Tibial artery (tissue), 4 donors: ENCODE measurements at regions not wholly inside any gene's neighbourhood (a gene's known extent, or its start where the extent isn't known, plus 50 kb on each side); places are given as distances from the start of the nearest gene placed in this dataset.
A peak's percentile ranks its signal among the peaks of the same experiment; 100 is the strongest.

Experiments used
- DNase-seq, 2 donors: peaks; one replicate each; pipeline ENCODE4 v3.0.0-alpha.2; 2019
- H3K27ac ChIP-seq, 2 donors: fragments of 200-600 bp; sonication (generic) in 1 of 2; 1 replicate in 1 of 2; 2 replicates in 1 of 2; pipeline ENCODE4 v1.5.1; 2018 to 2019; ENCODE audit warnings: mild to moderate bottlenecking in 1 of 2
- H3K27me3 ChIP-seq, 2 donors: fragments of 200-600 bp; sonication (generic) in 1 of 2; one replicate each; pipeline versions ENCODE4 v1.5.1 to v1.6.0; 2016 to 2019
- H3K36me3 ChIP-seq, 3 donors: fragments of 200-600 bp; sonication (generic) in 2 of 3; one replicate each; pipeline ENCODE4 v1.5.1; 2016 to 2019; ENCODE audit warnings: mild to moderate bottlenecking in 2 of 3
- H3K4me1 ChIP-seq, 4 donors: fragments of 200-600 bp; sonication (generic) in 2 of 4; 1 replicate in 3 of 4; 2 replicates in 1 of 4; pipeline ENCODE4 v1.5.1; 2016 to 2019
- H3K4me3 ChIP-seq, 2 donors: fragments of 200-600 bp; sonication (generic) in 1 of 2; 1 replicate in 1 of 2; 2 replicates in 1 of 2; pipeline ENCODE4 v1.5.1; 2018 to 2019; ENCODE audit warnings: mild to moderate bottlenecking in 2 of 2
- H3K9me3 ChIP-seq, 3 donors: fragments of 200-600 bp; sonication (generic) in 1 of 3; one replicate each; pipeline ENCODE4 v1.5.1; 2016 to 2019
- intact Hi-C: fragments of 100-400 bp; cut with DNase I; formaldehyde crosslinking; loops from one replicate; pipeline ENCODE4 v1.15.0; 2023; ENCODE audit warnings: low total_unique reads
- TF ChIP-seq, protein P1 (sequence below), 2 experiments: fragments of 200-600 bp in 1 of 2; fragments of 450-650 bp in 1 of 2; IDR thresholded peaks; one replicate each; pipeline ENCODE4 v1.5.1; 2017 to 2019; ENCODE audit warnings: antibody characterized with exemption in 2 of 2, mild to moderate bottlenecking in 1 of 2, moderate library complexity in 1 of 2

GRCh38 chr4:121517241-121517640, 136.4 kb upstream of the QRFPR start:
- no peaks in the 10 kb centered on the region for H3K4me1 ChIP-seq
- no peak overlapping the region for H3K27ac ChIP-seq
- H3K27me3 ChIP-seq = no peaks in the 10 kb centered on the region
- TF ChIP-seq, protein P1, sequence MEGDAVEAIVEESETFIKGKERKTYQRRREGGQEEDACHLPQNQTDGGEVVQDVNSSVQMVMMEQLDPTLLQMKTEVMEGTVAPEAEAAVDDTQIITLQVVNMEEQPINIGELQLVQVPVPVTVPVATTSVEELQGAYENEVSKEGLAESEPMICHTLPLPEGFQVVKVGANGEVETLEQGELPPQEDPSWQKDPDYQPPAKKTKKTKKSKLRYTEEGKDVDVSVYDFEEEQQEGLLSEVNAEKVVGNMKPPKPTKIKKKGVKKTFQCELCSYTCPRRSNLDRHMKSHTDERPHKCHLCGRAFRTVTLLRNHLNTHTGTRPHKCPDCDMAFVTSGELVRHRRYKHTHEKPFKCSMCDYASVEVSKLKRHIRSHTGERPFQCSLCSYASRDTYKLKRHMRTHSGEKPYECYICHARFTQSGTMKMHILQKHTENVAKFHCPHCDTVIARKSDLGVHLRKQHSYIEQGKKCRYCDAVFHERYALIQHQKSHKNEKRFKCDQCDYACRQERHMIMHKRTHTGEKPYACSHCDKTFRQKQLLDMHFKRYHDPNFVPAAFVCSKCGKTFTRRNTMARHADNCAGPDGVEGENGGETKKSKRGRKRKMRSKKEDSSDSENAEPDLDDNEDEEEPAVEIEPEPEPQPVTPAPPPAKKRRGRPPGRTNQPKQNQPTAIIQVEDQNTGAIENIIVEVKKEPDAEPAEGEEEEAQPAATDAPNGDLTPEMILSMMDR (IDR thresholded peaks at IDR 0.05) = no peak
- H3K36me3 ChIP-seq = no peaks in the 10 kb centered on the region
- no peaks in the 10 kb centered on the region for H3K9me3 ChIP-seq
- intact Hi-C loops = no loop called here
- H3K4me3 ChIP-seq = no peak overlapping the region
- no peak for DNase-seq

GRCh38 chr4:121514443-121514842, 133.6 kb upstream of the QRFPR start:
- no peak overlapping the region for H3K27ac ChIP-seq
- DNase-seq = no peak
- no peaks in the 10 kb centered on the region for H3K27me3 ChIP-seq
- H3K9me3 ChIP-seq = no peaks in the 10 kb centered on the region
- H3K36me3 ChIP-seq = no peaks in the 10 kb centered on the region
- TF ChIP-seq, protein P1 (IDR thresholded peaks at IDR 0.05) = no peak
- no peak overlapping the region for H3K4me3 ChIP-seq
- no peaks in the 10 kb centered on the region for H3K4me1 ChIP-seq
- intact Hi-C loops = no loop called here

GRCh38 chr4:121510341-121510874, 129.6 kb upstream of the QRFPR start:
- no peaks in the 10 kb centered on the region for H3K27me3 ChIP-seq
- no peak for DNase-seq
- no peaks in the 10 kb centered on the region for H3K36me3 ChIP-seq
- intact Hi-C loops = no loop called here
- no peaks in the 10 kb centered on the region for H3K9me3 ChIP-seq
- no peaks in the 10 kb centered on the region for H3K4me1 ChIP-seq
- H3K4me3 ChIP-seq = no peak overlapping the region
- TF ChIP-seq, protein P1 (IDR thresholded peaks at IDR 0.05) = no peak
- H3K27ac ChIP-seq = no peak overlapping the region

- H3K27ac ChIP-seq = no peak overlapping the region
- no peaks in the 10 kb centered on the region for H3K36me3 ChIP-seq
Measured at GRCh38 chr4:121485190-121485804, 104.5 kb upstream of the QRFPR start.

GRCh38 chr4:121484633-121485032, 103.8 kb upstream of the QRFPR start:
- no peak overlapping the region for H3K4me3 ChIP-seq
- DNase-seq = no peak
- H3K27ac ChIP-seq = no peak overlapping the region
- TF ChIP-seq, protein P1 (IDR thresholded peaks at IDR 0.05) = peak; percentile 51 to 54
- no peaks in the 10 kb centered on the region for H3K27me3 ChIP-seq
- no peaks in the 10 kb centered on the region for H3K9me3 ChIP-seq
- H3K4me1 ChIP-seq = no peaks in the 10 kb centered on the region
- intact Hi-C loops = no loop called here
- H3K36me3 ChIP-seq = no peaks in the 10 kb centered on the region

More at GRCh38 chr4:121485190-121485804, 104.5 kb upstream of the QRFPR start:
- intact Hi-C loops = no loop called here
- Histone ChIP-seq H3K4me1 (no peaks in the 10 kb centered on the region), H3K27me3 (no peaks in the 10 kb centered on the region), H3K9me3 (no peaks in the 10 kb centered on the region), H3K4me3 (no peak overlapping the region)
- TF ChIP-seq, protein P1 (IDR thresholded peaks at IDR 0.05) = no peak
- no peak for DNase-seq
